ENCODE measurements at regions not wholly inside any gene's neighbourhood (a gene's known extent, or its start where the extent isn't known, plus 50 kb on each side); places are given as distances from the start of the nearest gene placed in this dataset.
"Not testable (repeated sequence)": the region's sequence is repeated elsewhere in the genome, so short reads cannot be mapped to it uniquely, and the experiment has no call there.

DNA sequence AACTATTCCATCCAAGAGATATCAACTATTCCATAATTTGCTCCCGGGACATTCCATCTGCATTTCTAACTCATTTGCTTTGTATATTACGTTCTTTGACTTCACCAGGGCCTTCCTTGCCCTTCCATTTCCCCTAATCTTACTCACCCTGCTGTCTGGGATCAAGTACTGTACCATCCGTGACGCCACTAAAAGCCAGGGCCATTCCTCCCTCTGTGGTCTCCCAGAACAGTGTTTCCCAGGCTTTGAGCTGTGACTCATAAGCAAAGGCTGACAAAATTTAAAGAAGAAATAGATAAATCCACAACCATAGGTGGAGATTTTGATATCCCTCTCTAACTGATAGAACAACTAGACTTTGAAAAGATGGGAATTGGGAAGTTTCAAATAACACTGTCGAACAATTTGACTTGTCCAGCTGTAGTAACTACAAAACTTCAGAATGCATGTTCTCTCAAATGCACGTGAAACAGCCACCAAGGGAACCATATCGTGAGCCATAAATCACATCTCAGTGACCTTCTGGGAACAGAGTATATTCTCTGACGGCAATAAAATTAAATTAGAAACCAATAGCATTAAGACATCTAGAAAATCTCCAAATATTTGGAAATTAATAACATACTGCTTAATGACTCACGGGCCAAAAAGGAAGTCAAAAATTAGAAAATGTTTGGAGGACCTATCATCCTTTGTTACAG, 501.0 kb downstream of the SETD4 start:
- 85 to 87% methylated on average over 9 of the region's 9 CpGs for WGBS, 2 donors
- no peak for DNase-seq

GRCh38 chr21:35556536-35556935, 503.8 kb downstream of the SETD4 start:
- ATAC-seq (ENCODE audit: low FRiP score in 2 of 2) (no peak), DNase-seq (no peak)

More for the DNA sequence above, 501.0 kb downstream of the SETD4 start:
- Histone ChIP-seq H3K27me3 (no peaks in the 10 kb centered on the region), H3K4me3 (no peak overlapping the region), H3K9me3 (no peaks in the 10 kb centered on the region), H3K27ac (no peak overlapping the region), H3K36me3 (no peaks in the 10 kb centered on the region), H3K4me1 (peaks cover 0 to 7% (median 6%) of the 10 kb centered on the region in 4 donors)
- TF ChIP-seq CTCF (IDR thresholded peaks at IDR 0.05) (no peak), POLR2AphosphoS5 (IDR thresholded peaks at IDR 0.05) (no peak), EP300 (IDR thresholded peaks at IDR 0.05) (no peak), POLR2A (IDR thresholded peaks at IDR 0.05) (no peak)
- ATAC-seq (ENCODE audit: low FRiP score in 2 of 2), result peak in 1 of 2 donors; percentile 44

GRCh38 chr21:35552483-35552882, 503.4 kb upstream of the RUNX1 start:
- not testable (repeated sequence) for H3K36me3 ChIP-seq; H3K27me3 ChIP-seq; ATAC-seq (ENCODE audit: low FRiP score in 2 of 2); DNase-seq; H3K4me3 ChIP-seq; H3K9me3 ChIP-seq; H3K4me1 ChIP-seq; H3K27ac ChIP-seq
- WGBS, 2 donors, result 88 to 95% methylated on average over 3 of the region's 3 CpGs

More at GRCh38 chr21:35556536-35556935, 503.8 kb downstream of the SETD4 start:
- Histone ChIP-seq H3K4me1 (no peaks in the 10 kb centered on the region), H3K27me3 (no peaks in the 10 kb centered on the region), H3K27ac (no peak overlapping the region), H3K36me3 (no peaks in the 10 kb centered on the region), H3K4me3 (no peak overlapping the region), H3K9me3 (no peaks in the 10 kb centered on the region)
- TF ChIP-seq CTCF (IDR thresholded peaks at IDR 0.05), result no peak
- no peak for TF ChIP-seq POLR2AphosphoS5 (IDR thresholded peaks at IDR 0.05)
- TF ChIP-seq POLR2A (IDR thresholded peaks at IDR 0.05), result no peak
- TF ChIP-seq EP300 (IDR thresholded peaks at IDR 0.05), result no peak
- WGBS, 2 donors, result 64 to 81% methylated on average over 2 of the region's 2 CpGs

DNA sequence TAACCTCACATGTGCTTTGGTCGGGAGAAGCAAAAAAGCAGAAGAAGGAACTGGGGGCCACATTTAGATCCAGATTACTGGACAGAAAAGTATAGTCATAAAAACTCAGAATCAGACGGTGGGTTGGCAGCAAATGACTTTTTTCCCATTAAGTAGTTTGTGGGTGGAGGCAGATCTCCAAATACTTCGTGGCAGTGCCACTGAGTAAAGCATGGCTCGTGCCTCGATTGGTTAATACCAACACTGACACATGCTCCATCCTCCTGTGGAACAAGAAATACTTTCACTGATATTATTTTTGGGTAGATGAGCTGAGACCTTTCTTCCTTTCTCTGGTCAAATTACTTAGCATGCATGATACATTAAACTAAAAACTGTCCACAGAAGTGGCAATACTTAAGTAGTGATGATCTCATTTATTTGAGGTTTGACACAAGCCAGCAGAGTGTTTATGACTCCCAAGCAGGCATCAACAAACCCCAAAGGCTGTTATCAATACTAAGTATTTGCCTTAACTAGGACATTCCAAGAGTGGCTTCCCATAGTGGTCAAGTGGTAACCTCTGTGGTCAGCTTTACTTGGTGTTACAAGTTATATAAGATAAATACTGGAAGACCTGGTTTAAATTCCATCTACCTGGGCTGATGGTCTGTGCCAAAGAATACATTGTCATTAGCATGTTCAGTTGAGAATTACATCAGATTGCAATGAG, 500.0 kb upstream of the RUNX1 start:
- Histone ChIP-seq H3K9me3 (no peaks in the 10 kb centered on the region), H3K27me3 (no peaks in the 10 kb centered on the region), H3K4me3 (no peak overlapping the region), H3K4me1 (no peaks in the 10 kb centered on the region), H3K27ac (no peak overlapping the region), H3K36me3 (no peaks in the 10 kb centered on the region)
- 89 to 92% methylated on average over 5 of the region's 5 CpGs for WGBS, 2 donors
- ATAC-seq (ENCODE audit: low FRiP score in 2 of 2) (no peak), DNase-seq (no peak)
- TF ChIP-seq EP300 (IDR thresholded peaks at IDR 0.05), result no peak
- no peak for TF ChIP-seq POLR2A (IDR thresholded peaks at IDR 0.05)
- TF ChIP-seq CTCF (IDR thresholded peaks at IDR 0.05), result no peak
- no peak for TF ChIP-seq POLR2AphosphoS5 (IDR thresholded peaks at IDR 0.05)

- TF ChIP-seq CTCF (IDR thresholded peaks at IDR 0.05) (no peak), EP300 (IDR thresholded peaks at IDR 0.05) (no peak), POLR2A (IDR thresholded peaks at IDR 0.05) (no peak), POLR2AphosphoS5 (IDR thresholded peaks at IDR 0.05) (no peak)
- Histone ChIP-seq H3K36me3 (no peaks in the 10 kb centered on the region), H3K9me3 (no peaks in the 10 kb centered on the region), H3K27me3 (no peaks in the 10 kb centered on the region), H3K27ac (no peak overlapping the region), H3K4me3 (no peak overlapping the region), H3K4me1 (no peaks in the 10 kb centered on the region)
- no peak for DNase-seq
- 80 to 90% methylated on average over 7 of the region's 7 CpGs for WGBS, 2 donors
- peak in 1 of 2 donors; percentile 42 for ATAC-seq (ENCODE audit: low FRiP score in 2 of 2)
Measured at GRCh38 chr21:35547946-35548774, 499.1 kb upstream of the RUNX1 start.

All from upper lobe of left lung (tissue), 6 donors.